Endothelial cell of hepatic sinusoid (primary cell): ENCODE measurements at regions not wholly inside any gene's neighbourhood (a gene's known extent, or its start where the extent isn't known, plus 50 kb on each side); places are given as distances from the start of the nearest gene placed in this dataset.

Experiments used
- in situ Hi-C: cut with HindIII; loops from 2 replicates; pipeline ENCODE4 v1.10.0; 2017; ENCODE audit warnings: low sequenced_read_pairs

DNA sequence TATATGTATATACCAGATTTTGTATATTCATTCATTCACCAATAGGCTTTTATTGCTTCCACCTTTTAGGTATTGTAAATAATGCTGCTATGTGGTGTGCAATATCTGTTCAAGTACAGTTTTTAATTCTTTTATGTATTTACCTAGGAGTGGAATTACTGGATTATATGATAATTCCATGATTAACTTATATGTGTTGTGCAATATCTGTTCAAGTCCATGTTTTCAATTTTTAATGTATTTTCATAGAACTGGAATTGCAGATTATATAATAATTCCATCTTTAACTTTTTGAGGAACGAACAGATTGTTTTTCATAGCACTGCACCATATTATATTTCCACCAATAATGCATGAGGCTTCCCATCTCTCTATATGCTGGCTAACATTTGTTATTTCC is 50.6 kb upstream of the L3MBTL4 start:
- in situ Hi-C loops, result no loop called here

DNA sequence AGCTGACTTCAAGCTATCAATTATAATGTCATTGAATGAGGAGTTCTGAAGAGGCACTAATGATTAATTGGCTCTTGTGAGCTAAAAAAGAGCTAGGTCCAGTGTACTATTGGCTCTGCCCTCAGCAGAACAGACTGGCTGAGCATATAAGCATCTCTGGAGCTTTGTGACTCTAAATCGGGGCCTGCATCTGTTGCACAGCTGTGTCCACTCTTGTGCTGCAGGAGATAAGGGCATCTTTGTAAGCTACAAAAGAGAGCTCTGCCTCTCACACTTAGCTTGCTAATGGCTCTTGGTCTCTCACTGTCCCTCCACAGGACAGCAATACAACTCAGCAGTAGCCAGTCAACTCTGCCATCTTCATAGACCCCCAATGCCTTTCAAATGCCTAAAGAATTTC is 61.5 kb upstream of the L3MBTL4 start:
- in situ Hi-C loops, result no loop called here

DNA sequence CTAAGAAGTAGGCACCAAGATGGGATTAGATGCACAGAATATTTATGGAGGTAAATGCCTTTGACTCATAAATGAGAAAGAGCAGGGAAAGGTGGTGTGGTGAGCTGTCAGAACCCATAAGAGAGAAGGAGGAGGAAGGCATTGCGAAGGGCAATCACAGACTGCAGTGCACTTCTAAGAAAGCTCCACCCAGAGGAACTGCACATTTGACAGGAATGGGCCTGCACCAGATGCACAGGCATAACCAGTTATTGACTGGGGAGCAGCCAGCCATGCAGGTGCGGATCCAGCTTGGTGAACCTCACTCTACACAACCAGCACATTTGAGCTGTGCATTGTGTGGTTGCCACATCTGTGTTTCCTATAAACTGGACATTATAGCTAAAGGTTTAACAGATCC is 62.2 kb upstream of the L3MBTL4 start:
- in situ Hi-C loops, result no loop called here

DNA sequence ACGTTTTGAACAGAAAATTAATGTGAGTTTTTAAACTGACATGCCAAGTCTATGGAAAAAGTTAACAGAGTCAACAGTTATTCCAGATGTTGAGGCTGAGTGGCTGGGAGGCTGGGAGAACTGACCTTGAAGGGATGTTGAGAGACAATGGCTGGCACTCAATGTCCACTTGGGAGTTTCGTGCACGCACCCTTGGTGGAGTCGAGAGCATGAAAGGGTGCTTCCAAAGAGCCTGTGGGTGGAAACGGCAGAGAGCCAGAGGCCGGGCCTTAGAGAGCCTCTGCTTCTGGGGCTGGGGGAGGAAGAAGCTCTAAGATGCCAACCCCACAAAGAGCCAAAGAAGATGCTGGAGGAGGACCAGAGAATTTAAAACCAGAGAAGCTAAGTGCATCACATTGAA is 63.4 kb upstream of the L3MBTL4 start:
- in situ Hi-C loops, result no loop called here

DNA sequence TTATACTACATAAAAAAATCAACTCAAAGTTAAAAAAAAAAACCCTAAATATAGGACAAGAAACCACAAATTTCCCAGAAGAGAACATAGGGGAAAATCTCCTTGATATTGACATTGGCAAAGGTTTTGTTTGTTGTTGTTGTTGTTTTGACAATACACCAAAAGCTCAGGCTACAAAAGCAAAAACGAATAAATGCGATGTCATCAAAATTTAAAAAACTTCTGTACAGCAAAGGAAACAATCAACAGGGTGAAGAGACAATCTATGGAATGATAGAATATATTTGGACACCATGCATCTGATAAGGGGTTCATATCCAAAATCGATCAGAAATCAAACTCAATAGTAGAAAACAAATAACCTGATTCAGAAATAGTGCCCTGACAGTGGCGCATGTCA is 65.0 kb upstream of the L3MBTL4 start:
- in situ Hi-C loops, result no loop called here

DNA sequence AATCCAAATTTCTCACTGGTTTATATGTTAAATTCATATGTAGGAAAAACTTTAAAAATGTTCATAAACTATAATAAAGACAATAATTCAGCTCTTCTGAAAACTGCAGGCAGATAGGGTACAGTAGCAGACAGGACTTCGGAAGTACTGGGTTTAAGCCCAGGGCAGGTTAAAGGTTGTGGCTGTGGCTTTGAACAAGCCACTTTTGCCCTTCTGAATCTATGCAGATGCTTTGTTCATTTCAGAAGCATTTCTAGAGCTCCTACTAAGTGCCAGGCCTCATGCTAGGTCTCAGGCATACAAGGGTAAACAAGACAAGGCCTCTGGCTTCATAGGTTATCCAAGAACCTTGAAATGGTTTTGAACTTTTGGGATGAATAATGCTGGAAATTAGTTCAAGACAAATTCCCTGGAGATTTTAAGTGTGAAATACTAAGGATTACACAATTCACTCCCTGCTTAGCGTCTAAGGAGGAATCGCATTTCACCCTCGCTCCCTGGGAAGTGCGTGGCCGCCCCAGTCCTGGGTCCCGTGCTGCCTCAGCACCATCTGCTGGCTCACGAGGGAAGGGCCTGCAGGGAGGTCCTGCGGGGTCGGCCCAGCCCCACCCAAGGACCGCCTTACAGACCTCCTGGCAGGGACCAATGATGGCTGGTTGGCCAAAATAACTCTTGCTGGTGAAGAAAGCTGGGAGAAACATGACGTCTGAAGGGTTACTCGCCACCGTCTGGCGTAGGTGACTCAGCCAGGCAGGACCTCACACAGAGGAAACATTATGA is 67.7 kb upstream of the L3MBTL4 start:
- in situ Hi-C loops, result no loop called here

DNA sequence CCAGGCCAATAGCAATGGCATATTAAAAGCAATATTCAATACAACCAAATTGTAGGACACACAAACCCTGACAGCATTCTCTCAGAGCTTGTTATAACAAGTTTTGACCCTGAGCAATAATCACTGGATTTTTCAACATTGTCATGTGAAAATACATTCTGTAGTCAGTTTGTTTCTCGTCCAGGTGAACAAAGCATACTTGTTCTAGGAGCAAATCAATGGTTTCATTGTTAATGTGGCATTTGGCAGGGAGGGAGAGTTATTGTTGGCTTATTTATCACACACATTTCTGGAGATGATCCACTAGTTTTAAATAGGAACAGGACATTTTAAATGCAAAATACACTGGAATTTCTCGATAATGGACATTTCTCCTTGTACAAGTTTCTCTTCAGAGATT is 69.9 kb upstream of the L3MBTL4 start:
- in situ Hi-C loops, result no loop called here

DNA sequence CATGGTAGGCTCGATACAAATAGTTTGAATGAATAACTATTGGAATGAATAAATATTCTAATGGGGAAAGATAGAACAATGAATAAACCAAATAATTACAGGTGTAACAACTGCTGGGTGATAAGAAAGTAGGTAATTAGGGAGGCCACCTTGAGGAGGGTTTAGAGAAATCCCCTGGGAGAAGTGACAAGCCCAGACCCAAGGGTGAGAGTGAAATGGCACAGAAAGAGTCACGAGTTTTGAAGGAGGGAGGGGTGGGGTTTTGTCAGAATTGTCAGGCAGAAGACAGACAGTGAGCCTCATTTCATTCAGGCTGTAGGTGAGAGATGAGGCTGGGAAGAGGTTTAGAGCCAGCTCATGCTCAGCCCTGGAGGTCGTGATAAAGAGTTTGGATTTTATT is 71.6 kb upstream of the L3MBTL4 start:
- in situ Hi-C loops, result no loop called here

DNA sequence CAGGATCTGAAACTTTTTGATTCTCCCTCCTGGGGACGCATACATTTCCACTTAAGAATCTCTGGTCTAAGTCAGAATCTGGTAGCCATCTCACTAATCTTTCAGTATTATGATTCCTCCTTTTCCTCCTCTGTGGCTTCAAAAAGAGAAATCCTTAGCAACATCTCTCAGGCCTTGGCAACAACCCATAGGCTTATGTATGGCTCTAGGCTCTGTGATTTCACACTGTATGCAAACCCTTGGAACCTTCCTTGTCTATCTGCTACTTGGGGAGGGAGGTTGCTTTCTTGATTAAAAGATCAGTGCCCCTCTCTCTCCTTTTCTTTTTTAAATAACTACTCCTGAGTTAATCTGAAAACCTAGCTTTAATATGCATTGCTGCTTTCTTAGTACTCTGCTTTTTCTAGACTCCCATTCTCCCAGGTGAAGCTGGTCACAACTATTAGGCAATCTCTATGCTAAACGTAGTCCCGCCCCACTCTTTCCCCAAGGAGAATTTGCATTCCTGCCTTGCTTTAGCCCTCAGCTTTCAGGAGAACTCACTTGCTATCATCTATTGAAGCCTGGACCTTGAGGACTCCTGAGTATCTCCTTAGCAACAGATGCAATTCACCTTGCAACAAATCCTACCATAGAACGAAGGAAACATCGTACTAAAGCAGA is 72.2 kb upstream of the L3MBTL4 start:
- in situ Hi-C loops, result no loop called here

DNA sequence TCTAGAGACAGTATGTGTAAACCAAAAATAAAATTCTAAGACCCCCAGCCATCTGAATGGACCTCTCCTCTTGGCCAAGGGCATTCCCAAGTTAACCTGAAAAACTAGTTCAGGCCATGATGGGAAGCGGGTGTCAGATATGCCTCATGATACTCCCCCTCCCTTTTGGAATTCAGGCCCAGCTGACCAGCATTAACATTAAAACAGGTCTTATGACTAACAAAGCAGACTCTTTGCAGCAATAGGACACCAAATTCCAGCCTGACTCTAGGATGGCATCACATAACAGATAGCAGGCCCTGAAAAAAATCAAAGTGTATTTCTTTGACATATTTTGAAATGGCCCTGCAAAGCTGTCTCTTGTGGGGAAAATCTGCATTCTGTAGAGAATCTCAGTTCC is 73.3 kb upstream of the L3MBTL4 start:
- in situ Hi-C loops, result no loop called here

DNA sequence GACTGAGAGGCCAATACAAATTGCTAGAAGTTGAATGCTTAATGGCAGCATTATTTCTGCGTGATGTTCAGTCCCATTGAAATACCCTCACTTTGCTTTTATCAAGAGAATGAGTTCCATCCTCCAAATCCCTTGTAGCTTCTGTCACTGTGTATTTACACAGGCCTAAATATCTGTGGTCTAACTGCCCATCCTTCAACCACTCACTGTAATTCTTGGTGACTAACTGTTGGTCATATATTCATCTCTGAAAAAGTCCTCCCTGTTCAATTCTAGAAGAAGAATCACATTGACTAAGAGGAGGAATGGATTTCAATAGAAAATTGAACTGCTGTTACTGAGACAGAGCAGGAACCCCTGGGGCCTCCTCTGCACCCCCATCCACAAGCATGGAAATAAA is 74.2 kb upstream of the L3MBTL4 start:
- in situ Hi-C loops, result no loop called here

DNA sequence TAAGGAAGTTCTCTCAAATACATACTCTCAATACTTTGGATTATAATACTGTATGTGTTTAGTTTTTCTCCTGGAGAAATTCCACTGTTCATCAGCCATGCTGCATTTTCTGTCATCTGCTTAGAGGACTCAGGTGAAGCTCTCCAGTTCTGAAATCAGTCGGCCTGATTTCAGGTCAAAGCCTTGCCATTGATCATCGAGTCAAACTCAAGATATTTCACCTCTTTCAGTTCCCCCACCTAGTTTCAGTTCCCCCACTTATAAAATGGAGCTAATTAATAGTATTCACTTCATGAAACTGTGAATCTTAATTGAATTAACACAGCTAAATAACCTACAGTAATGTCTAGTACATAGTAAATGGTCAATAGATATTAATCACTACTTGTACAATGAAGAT is 75.3 kb upstream of the L3MBTL4 start:
- in situ Hi-C loops, result no loop called here

DNA sequence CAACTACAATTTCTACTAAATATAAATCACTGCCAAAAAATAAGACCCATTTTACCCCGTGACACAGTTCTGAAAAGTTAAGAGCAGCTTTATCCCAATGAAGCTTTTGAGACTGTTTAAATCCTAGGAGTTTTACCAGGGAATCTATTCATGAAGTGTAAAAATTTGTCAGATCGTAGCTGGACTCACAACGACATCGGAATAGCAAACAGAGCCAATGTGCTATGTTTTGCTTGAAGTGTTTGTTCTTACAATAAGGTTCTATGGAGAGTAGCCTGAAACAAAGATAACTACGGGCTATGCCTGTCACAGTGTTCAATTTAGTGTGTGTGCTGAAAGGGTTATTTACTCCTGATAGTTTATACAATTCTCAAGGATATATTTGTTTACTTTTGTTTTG is 78.5 kb upstream of the L3MBTL4 start:
- in situ Hi-C loops, result no loop called here

DNA sequence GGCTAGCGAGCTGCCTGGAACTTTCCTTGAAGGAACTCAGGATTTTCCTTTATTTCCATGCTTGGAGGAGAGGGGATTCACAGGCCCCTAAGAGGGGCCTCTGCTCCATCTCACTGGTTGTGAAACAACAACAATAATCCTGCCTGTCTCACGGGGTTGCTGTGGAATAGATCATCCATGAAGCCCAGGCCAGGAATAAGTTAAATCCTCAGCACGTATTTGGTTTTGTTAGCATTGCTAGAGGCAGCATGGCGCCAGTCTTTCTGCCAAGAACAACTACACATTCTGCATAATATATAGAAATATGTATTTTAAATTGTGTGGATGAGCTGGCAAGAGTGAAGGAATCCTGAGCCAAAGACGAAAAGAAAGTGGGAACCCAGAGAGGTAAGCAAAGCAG is 80.8 kb upstream of the L3MBTL4 start:
- in situ Hi-C loops, result no loop called here

DNA sequence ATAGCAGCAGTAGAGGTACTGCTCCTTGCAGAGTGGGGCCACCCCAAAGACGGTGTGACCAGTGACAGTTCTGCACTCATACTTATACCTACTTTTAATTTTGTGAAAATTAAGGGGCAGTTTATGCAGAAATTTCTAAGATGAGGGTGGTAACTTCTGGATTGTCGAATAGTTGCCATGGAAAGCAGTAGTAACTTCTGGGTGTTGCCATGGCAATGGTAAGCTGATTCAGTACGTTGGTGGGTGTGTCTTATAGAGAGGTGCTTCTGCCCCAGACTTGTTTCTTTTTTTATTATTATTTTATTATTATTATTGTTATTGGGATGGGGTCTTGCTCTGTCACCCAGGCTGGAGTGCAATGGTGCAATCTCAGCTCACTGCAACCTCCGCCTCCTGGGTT is 82.8 kb upstream of the L3MBTL4 start:
- in situ Hi-C loops, result no loop called here

DNA sequence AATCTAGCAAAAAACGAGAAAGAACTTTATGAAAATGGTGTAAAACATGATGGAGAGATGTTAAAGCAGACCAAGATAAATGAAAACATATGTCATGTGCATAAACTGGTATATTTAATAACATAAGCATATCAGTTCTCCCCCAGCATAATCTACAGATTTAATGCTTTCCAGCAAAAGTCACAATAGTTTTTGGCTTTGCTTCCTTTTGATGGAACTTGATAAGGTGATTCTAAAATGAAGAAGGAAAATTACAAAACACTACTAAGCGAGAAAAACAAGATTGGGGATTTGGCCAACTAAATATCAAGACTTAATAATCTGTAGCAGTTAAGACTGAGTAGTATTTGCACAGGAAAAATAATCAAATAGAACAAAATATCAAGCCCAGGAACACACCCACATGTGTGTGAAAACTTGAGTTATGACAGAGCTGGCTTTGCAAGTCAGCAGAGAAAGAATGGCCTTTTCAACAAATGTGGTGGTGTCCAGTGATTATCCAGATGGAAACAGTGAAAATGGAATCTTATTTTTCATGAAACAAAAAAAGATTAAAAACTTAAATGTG is 83.7 kb upstream of the L3MBTL4 start:
- in situ Hi-C loops, result no loop called here

DNA sequence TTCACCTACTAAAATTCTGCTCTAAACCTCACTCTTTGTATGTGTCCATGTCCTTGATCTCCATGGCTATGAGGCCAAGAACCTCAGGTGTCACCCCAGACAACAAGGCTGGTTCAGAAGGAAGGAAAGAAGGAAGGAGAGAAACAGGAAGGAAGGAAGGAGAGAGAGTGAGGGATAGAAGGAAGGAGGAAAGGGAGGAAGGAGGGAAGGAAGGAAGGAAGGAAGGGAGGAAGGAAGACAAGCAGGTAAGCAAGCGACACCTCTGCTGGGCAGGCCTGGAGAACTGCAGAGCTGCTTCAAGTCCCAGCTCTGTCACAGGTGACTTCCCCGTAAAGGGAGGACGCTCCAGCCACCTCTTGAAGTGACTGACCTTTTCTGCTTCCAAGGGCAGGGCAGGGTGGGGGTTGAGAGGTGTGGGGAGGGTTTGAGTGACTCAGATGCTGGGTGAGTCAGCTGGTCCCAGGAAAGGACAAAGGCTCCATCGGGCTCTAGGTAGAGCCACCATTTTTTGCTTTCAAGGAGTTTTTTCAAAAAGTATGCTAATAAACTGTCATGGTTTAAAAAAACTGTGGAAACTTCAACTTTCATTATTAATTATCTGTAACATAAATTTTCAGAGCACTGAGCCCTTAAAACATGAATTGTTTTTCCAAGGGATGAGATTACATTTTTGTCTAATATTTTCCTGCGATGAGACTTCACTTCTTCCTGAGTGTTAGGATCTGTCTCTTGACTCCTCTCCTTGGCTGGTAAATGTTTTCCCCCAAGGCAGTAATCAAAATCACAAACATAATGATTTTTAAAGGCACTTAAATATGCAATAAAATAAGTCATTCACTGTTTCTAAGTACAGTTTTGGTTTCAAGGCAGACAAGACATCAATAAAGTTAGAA is 90.1 kb upstream of the L3MBTL4 start:
- in situ Hi-C loops, result no loop called here

DNA sequence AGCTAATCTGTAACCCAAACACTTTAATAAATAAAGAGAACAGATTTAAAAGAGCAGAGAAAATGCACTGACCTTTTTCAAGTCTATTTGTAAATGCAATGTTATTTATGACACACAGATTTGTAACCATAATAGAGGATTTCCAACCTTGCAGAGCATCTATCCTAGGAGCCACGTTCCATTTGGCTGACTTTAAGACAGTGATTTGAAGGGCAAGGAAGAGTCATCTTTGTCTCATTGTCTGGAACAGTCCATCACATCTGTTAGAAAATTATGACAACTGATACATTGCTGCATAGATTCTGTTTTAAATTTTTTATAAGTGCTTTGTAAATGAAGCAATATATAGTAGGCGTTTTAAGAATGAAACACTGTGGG is 90.8 kb upstream of the L3MBTL4 start:
- in situ Hi-C loops, result no loop called here

DNA sequence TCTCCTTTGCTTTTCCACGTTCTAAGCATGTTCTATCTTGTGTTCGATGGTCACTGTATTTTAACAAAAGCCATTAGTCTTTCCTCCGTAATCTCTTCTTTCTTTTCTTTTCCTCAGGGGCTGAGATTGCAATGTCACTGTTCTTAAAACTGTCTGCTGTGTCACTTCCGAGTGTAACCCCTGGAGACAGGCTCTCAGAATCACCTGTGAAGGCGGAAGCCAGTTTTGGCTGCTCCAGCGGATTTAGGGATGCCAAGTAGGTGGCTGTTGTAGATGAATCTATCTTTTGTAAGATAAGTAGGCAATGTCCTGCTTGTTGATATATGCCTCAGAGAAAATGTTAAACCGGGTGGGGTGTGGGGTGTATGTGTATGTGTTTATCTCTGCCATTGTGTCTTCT is 94.7 kb upstream of the L3MBTL4 start:
- in situ Hi-C loops, result no loop called here

DNA sequence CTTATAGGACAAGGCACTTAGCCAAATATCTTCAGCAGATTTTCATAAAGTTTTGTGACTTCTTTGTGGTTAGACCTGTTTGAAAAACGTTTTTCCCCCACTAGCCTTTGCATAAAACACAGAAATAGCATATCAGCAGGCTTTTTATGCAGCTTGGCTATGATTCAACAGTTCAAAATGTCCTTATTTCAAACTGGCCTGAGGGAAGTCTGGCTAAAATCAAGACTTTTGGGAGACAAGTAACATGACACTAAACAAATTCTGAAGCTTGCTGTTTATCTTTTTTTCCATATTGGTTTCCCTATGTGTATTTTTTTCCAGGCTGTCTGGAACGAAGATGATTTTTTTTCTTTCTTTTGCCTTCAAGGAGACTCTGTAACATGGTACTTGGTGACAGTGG is 95.1 kb upstream of the L3MBTL4 start:
- in situ Hi-C loops, result no loop called here

DNA sequence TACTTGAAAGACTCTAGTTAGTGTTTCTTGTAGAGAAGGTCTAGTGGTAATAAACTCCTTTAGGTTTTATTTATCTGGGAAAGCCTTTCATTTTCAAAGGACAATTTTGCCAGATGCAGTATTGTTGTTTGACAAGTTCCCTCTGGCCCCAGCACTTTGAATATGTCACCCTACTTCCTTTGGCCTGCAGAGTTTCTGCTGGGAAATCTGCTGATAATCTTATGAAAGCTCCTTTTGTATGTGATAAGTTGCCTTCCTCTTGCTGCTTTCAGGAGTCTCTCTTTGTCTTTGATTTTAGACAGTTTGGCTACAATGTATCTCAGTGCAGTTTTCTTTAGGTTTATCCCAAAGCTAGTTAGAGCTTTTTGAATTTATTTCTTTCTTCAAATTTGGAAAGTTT is 106.2 kb upstream of the L3MBTL4 start:
- in situ Hi-C loops, result no loop called here
